Neutrophil (primary cell): ENCODE measurements at regions not wholly inside any gene's neighbourhood (a gene's known extent, or its start where the extent isn't known, plus 50 kb on each side); places are given as distances from the start of the nearest gene placed in this dataset.
"Not testable (repeated sequence)": the region's sequence is repeated elsewhere in the genome, so short reads cannot be mapped to it uniquely, and the experiment has no call there.

Source experiments
- H3K27ac ChIP-seq: fragments of 200-600 bp; sonication (generic); 2 replicates; pipeline ENCODE4 v1.5.1; 2016; ENCODE audit warnings: mild to moderate bottlenecking, moderate library complexity
- H3K27me3 ChIP-seq: fragments of 200-600 bp; sonication (generic); 2 replicates; pipeline ENCODE4 v1.6.0; 2016; ENCODE audit warnings: mild to moderate bottlenecking
- H3K36me3 ChIP-seq: fragments of 200-600 bp; sonication (generic); 2 replicates; pipeline ENCODE4 v1.5.1; 2017
- H3K4me1 ChIP-seq, 2 experiments: fragments of 200-600 bp in 1 of 2; sonication (generic) in 1 of 2; 1 replicate in 1 of 2; 2 replicates in 1 of 2; pipeline versions ENCODE4 v1.5.1 to v1.6.1; 2013 to 2016; ENCODE audit warnings: low read depth in 1 of 2, low read length in 1 of 2, mild to moderate bottlenecking in 1 of 2, moderate library complexity in 1 of 2; ENCODE audit not compliant: control insufficient read depth in 1 of 2, insufficient read depth in 1 of 2
- H3K4me3 ChIP-seq, 2 experiments: fragments of 200-600 bp in 1 of 2; sonication (generic) in 1 of 2; 1 replicate in 1 of 2; 2 replicates in 1 of 2; pipeline ENCODE4 v1.5.1; 2013 to 2016; ENCODE audit warnings: low read depth in 1 of 2, low read length in 1 of 2, mild to moderate bottlenecking in 1 of 2, moderate library complexity in 1 of 2
- H3K9me3 ChIP-seq: fragments of 200-600 bp; sonication (generic); 2 replicates; pipeline ENCODE4 v1.5.1; 2016
- CTCF ChIP-seq: fragments of 200-600 bp; sonication (generic); IDR thresholded peaks from 2 replicates; pipeline ENCODE4 v1.5.1; 2016; ENCODE audit warnings: antibody characterized with exemption

GRCh38 chr7:148515237-148515636 lies 75.3 kb upstream of the C7orf33 start:
- H3K4me3 ChIP-seq, result no peak overlapping the region
- no peak for TF ChIP-seq CTCF
- H3K36me3 ChIP-seq, result no peaks in the 10 kb centered on the region
- no peak overlapping the region for H3K27ac ChIP-seq
- no peaks in the 10 kb centered on the region for H3K27me3 ChIP-seq
- H3K9me3 ChIP-seq, result no peaks in the 10 kb centered on the region
- H3K4me1 ChIP-seq, result no peaks in the 10 kb centered on the region

- Histone ChIP-seq H3K27me3 (no peaks in the 10 kb centered on the region), H3K4me1 (no peaks in the 10 kb centered on the region), H3K4me3 (no peak overlapping the region), H3K36me3 (no peaks in the 10 kb centered on the region), H3K9me3 (no peaks in the 10 kb centered on the region), H3K27ac (no peak overlapping the region)
- TF ChIP-seq CTCF, result no peak
These were observed 74.6 kb upstream of the C7orf33 start for GRCh38 chr7:148515728-148516695.

- not testable (repeated sequence) for H3K4me3 ChIP-seq, H3K27ac ChIP-seq, H3K9me3 ChIP-seq, H3K36me3 ChIP-seq, H3K27me3 ChIP-seq, H3K4me1 ChIP-seq
These were observed 71.2 kb upstream of the C7orf33 start for GRCh38 chr7:148519386-148519785.

GRCh38 chr7:148521271-148521670 lies 69.3 kb upstream of the C7orf33 start:
- TF ChIP-seq CTCF, result no peak
- H3K9me3 ChIP-seq, result no peaks in the 10 kb centered on the region

GRCh38 chr7:148523550-148523949 lies 67.0 kb upstream of the C7orf33 start:
- no peak overlapping the region for H3K4me3 ChIP-seq
- no peak for TF ChIP-seq CTCF
- H3K4me1 ChIP-seq, result no peaks in the 10 kb centered on the region
- H3K9me3 ChIP-seq, result no peaks in the 10 kb centered on the region
- H3K27me3 ChIP-seq, result peaks cover 8% of the 10 kb centered on the region
- H3K27ac ChIP-seq, result no peak overlapping the region
- H3K36me3 ChIP-seq, result no peaks in the 10 kb centered on the region

More at GRCh38 chr7:148521271-148521670, 69.3 kb upstream of the C7orf33 start:
- no peak overlapping the region for H3K4me3 ChIP-seq
- H3K36me3 ChIP-seq, result no peaks in the 10 kb centered on the region
- no peaks in the 10 kb centered on the region for H3K4me1 ChIP-seq
- H3K27me3 ChIP-seq, result peaks cover 8% of the 10 kb centered on the region
- no peak overlapping the region for H3K27ac ChIP-seq

- Histone ChIP-seq H3K27me3 (peaks cover 8% of the 10 kb centered on the region), H3K36me3 (no peaks in the 10 kb centered on the region)
These were observed 65.9 kb upstream of the C7orf33 start for GRCh38 chr7:148524479-148525224.

More at GRCh38 chr7:148524479-148525224, 65.9 kb upstream of the C7orf33 start:
- H3K9me3 ChIP-seq, result no peaks in the 10 kb centered on the region
- no peaks in the 10 kb centered on the region for H3K4me1 ChIP-seq
- H3K4me3 ChIP-seq, result no peak overlapping the region
- no peak for TF ChIP-seq CTCF
- no peak overlapping the region for H3K27ac ChIP-seq
